ENCODE measurements at regions not wholly inside any gene's neighbourhood (a gene's known extent, or its start where the extent isn't known, plus 50 kb on each side); places are given as distances from the start of the nearest gene placed in this dataset.

DNA sequence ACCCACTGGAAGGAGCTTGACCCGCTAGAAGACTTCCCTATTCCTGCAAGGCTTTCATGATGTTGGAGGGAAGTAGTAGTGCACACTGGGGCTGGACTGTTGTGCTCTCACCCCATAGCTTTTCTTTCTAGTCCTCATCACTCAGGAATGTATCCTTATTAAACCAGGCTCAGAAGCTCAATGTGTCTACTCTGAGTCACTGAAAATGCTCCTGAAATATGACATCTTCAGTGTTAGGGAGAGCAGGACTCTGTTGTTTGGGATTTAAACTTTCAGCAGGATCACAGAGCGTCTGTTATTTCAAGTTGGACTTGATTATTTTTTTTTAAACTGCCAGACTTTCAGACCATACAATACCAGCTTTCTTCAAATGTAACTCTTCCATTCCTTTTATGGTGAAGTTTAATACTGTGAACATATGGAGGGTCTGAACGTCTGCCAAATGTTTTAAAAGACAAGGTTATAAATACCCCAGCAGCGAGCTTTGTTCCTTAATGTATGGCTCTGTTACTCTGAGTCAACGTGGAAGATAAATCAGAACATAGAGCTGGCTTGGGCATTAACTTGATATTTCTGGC, 257.5 kb downstream of the CDH11 start:
- TF ChIP-seq, protein P1, sequence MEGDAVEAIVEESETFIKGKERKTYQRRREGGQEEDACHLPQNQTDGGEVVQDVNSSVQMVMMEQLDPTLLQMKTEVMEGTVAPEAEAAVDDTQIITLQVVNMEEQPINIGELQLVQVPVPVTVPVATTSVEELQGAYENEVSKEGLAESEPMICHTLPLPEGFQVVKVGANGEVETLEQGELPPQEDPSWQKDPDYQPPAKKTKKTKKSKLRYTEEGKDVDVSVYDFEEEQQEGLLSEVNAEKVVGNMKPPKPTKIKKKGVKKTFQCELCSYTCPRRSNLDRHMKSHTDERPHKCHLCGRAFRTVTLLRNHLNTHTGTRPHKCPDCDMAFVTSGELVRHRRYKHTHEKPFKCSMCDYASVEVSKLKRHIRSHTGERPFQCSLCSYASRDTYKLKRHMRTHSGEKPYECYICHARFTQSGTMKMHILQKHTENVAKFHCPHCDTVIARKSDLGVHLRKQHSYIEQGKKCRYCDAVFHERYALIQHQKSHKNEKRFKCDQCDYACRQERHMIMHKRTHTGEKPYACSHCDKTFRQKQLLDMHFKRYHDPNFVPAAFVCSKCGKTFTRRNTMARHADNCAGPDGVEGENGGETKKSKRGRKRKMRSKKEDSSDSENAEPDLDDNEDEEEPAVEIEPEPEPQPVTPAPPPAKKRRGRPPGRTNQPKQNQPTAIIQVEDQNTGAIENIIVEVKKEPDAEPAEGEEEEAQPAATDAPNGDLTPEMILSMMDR (IDR thresholded peaks at IDR 0.05; ENCODE audit: low read length) = no peak
- no peak for TF ChIP-seq EZH2phosphoT487 (IDR thresholded peaks at IDR 0.05; ENCODE audit: low read length)
